ENCODE measurements at regions not wholly inside any gene's neighbourhood (a gene's known extent, or its start where the extent isn't known, plus 50 kb on each side); places are given as distances from the start of the nearest gene placed in this dataset.

DNA sequence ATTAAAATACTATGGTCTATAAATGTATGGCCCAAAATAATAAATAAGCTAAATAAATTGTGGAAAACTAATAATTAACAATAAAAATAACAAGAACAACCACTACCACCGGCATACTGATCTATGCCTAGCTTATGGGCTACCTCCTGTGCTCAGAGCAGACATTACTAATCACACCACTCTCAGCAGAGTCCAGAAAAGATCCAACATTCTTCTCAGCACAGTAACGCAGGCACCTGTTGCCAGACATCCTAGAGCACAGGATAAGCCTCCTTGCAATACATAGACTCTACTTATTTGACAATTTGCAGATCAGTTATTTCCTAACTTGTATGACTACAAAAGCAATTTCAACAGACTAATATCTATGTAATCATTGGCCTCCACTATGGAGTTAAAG is 137.1 kb upstream of the NEBL start:
- FAIRE-seq (no peak), DNase-seq (ENCODE audit: low read depth in 1 of 2, low spot score in 2 of 2) (no peak)
- Histone ChIP-seq H2AK5ac (ENCODE audit: low read depth, low read length) (no peak overlapping the region), H3K4ac (replicated peaks; ENCODE audit: insufficient read length, low read depth, low read length) (no peak overlapping the region), H3K9ac (replicated peaks in 1 of 4; ENCODE audit: extremely low read depth in 1 of 4, low read depth in 3 of 4, low read length in 3 of 4) (no peak overlapping the region), H3K4me2 (ENCODE audit: insufficient read depth in 1 of 2, low read depth in 2 of 2, low read length in 2 of 2) (no peak overlapping the region), H3K79me2 (ENCODE audit: control insufficient read depth in 1 of 2, insufficient read depth in 2 of 2, low read length in 2 of 2) (no peaks in the 10 kb centered on the region), H4K91ac (replicated peaks; ENCODE audit: insufficient read length, low read length) (no peak overlapping the region), H3K14ac (ENCODE audit: insufficient read length) (no peak overlapping the region), H3K23ac (ENCODE audit: insufficient read length) (no peak overlapping the region), H2BK120ac (replicated peaks; ENCODE audit: low read depth, low read length) (no peak overlapping the region), H3K23me2 (ENCODE audit: low read depth, low read length) (0 out of 2 replicates have a peak, but pooled peaks cover 2% of the 10 kb centered on the region), H4K8ac (ENCODE audit: extremely low read depth, insufficient read depth, low read length) (no peak overlapping the region), H4K20me1 (replicated peaks in 1 of 2; ENCODE audit: control insufficient read depth in 1 of 2, insufficient read depth in 2 of 2, low read length in 2 of 2) (no peaks in the 10 kb centered on the region), H4K5ac (ENCODE audit: insufficient read length, low read depth, low read length) (no peak overlapping the region), H2BK15ac (ENCODE audit: low read length) (no peak overlapping the region), H3K18ac (ENCODE audit: extremely low read depth, low read length) (no peak overlapping the region), H3K9me3 (ENCODE audit: insufficient read depth in 2 of 2, low read depth in 1 of 2, low read length in 1 of 2) (no peaks in the 10 kb centered on the region), H3K36me3 (ENCODE audit: control insufficient read depth in 2 of 4, insufficient read depth in 4 of 4, low read length in 3 of 4) (0 out of 8 replicates have a peak, but pooled peaks cover 0 to 3% (median 0%) of the 10 kb centered on the region in 4 experiments), H3K79me1 (ENCODE audit: low read depth, low read length) (no peaks in the 10 kb centered on the region; the same call in none of the 2 replicates), H3K4me3 (ENCODE audit: extremely low read depth in 1 of 4, insufficient read depth in 2 of 4, low read depth in 3 of 4, low read length in 4 of 4) (no peak overlapping the region), H3K27ac (ENCODE audit: low read depth, low read length) (no peak overlapping the region), H3K56ac (replicated peaks; ENCODE audit: insufficient read length, low read depth, low read length) (no peak overlapping the region), H2AFZ (ENCODE audit: low read length) (no peak overlapping the region), H2BK20ac (ENCODE audit: low read length) (no peak overlapping the region), H3K27me3 (replicated peaks in 1 of 4; ENCODE audit: control insufficient read depth in 3 of 4, extremely low read depth in 1 of 4, insufficient read depth in 3 of 4, low read length in 3 of 4) (no peaks in the 10 kb centered on the region), H2BK12ac (ENCODE audit: low read depth, low read length) (no peak overlapping the region), H2BK5ac (ENCODE audit: low read depth, low read length) (no peak overlapping the region), H3K4me1 (replicated peaks in 1 of 4; ENCODE audit: control insufficient read depth in 3 of 4, insufficient read depth in 4 of 4, low read length in 3 of 4) (no peaks in the 10 kb centered on the region)
- POLR2A ChIA-PET (ENCODE audit: partially characterized antibody) = no interaction called here
- CTCF ChIA-PET (ENCODE audit: partially characterized antibody) = interaction anchor here (0.7 to 1.7 kb wide), 2 partner anchors 12 to 14 kb away, joined by 4 to 8 read pairs; no protein-coding TSS in a partner anchor
- 69% methylated on average over 2 of the region's 2 CpGs; no CpG with 5 or more reads in 1 of the 2 experiments for WGBS, 2 experiments (ENCODE audit: extremely low coverage in 1 of 2, insufficient coverage in 1 of 2, insufficient read length in 1 of 2, insufficient replicate concordance in 2 of 2, low coverage in 1 of 2, low lambda C conversion rate in 2 of 2, missing lambda C conversion rate in 1 of 2)
- TF ChIP-seq CHD2 (IDR thresholded peaks at IDR 0.05; ENCODE audit: low read length) = no peak
- TF ChIP-seq, protein P1, sequence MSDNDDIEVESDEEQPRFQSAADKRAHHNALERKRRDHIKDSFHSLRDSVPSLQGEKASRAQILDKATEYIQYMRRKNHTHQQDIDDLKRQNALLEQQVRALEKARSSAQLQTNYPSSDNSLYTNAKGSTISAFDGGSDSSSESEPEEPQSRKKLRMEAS (IDR thresholded peaks at IDR 0.05) = no peak
- no peak for TF ChIP-seq CTBP2 (IDR thresholded peaks at IDR 0.05; ENCODE audit: borderline replicate concordance, insufficient read depth, insufficient read length, low read length)
- no peak for TF ChIP-seq SRF (IDR thresholded peaks at IDR 0.05; ENCODE audit: low read depth, low read length)
- no peak for TF ChIP-seq SIN3A (conservative IDR thresholded peaks at IDR 0.05 in 1 of 2, IDR thresholded peaks at IDR 0.05 in 1 of 2; ENCODE audit: low read depth in 1 of 2, low read length in 2 of 2)
- TF ChIP-seq TBP (IDR thresholded peaks at IDR 0.05; ENCODE audit: low read depth, low read length) = no peak
- no peak for TF ChIP-seq EGR1 (IDR thresholded peaks at IDR 0.05; ENCODE audit: borderline replicate concordance, low read depth, low read length)
- TF ChIP-seq SIX5 (IDR thresholded peaks at IDR 0.05; ENCODE audit: low read depth, low read length) = no peak
- no peak for TF ChIP-seq SP1 (IDR thresholded peaks at IDR 0.05; ENCODE audit: low read depth, low read length)
